ENCODE measurements at regions not wholly inside any gene's neighbourhood (a gene's known extent, or its start where the extent isn't known, plus 50 kb on each side); places are given as distances from the start of the nearest gene placed in this dataset.

- TF ChIP-seq EZH2 (IDR thresholded peaks at IDR 0.05; ENCODE audit: insufficient read depth, poor library complexity, severe bottlenecking) (no peak), EZH2phosphoT487 (IDR thresholded peaks at IDR 0.05; ENCODE audit: insufficient read depth, low read depth) (no peak)
Observed at GRCh38 chr9:97153967-97154366, 115.0 kb upstream of the CTSV start.
